Breast epithelium (tissue), 4 donors: ENCODE measurements at regions not wholly inside any gene's neighbourhood (a gene's known extent, or its start where the extent isn't known, plus 50 kb on each side); places are given as distances from the start of the nearest gene placed in this dataset.

ENCODE experiments used
- DNase-seq, 2 donors: peaks; one replicate each; pipeline ENCODE4 v3.0.0-alpha.2; 2019; ENCODE audit warnings: low spot score in 2 of 2
- H3K27ac ChIP-seq, 2 donors: fragments of 200-600 bp; sonication (generic) in 1 of 2; one replicate each; pipeline ENCODE4 v1.5.1; 2016 to 2019; ENCODE audit warnings: mild to moderate bottlenecking in 1 of 2
- H3K27me3 ChIP-seq, 2 donors: fragments of 200-600 bp; sonication (generic) in 1 of 2; one replicate each; pipeline versions ENCODE4 v1.5.1 to v1.6.0; 2017 to 2019; ENCODE audit warnings: control low read depth in 1 of 2, mild to moderate bottlenecking in 1 of 2
- H3K36me3 ChIP-seq: fragments of 200-600 bp; one replicate; pipeline ENCODE4 v1.5.1; 2019
- H3K4me1 ChIP-seq, 2 donors: fragments of 200-600 bp; sonication (generic); one replicate each; pipeline ENCODE4 v1.5.1; 2016 to 2019; ENCODE audit warnings: control low read depth in 1 of 2
- H3K4me3 ChIP-seq, 3 donors: fragments of 200-600 bp; sonication (generic); 1 replicate in 2 of 3; 2 replicates in 1 of 3; pipeline ENCODE4 v1.5.1; 2016 to 2019; ENCODE audit warnings: mild to moderate bottlenecking in 3 of 3, moderate library complexity in 2 of 3
- H3K9me3 ChIP-seq, 2 donors: fragments of 200-600 bp; sonication (generic) in 1 of 2; one replicate each; pipeline ENCODE4 v1.5.1; 2016 to 2019; ENCODE audit warnings: control low read depth in 1 of 2
- CTCF ChIP-seq, 3 donors: fragments of 450-650 bp; IDR thresholded peaks; one replicate each; pipeline ENCODE4 v1.5.1; 2016 to 2017; ENCODE audit warnings: antibody characterized with exemption in 3 of 3, mild to moderate bottlenecking in 3 of 3, moderate library complexity in 3 of 3
- POLR2A ChIP-seq: fragments of 450-650 bp; IDR thresholded peaks from one replicate; pipeline ENCODE4 v1.6.1; 2016; ENCODE audit warnings: antibody characterized with exemption, mild to moderate bottlenecking, moderate library complexity
- POLR2AphosphoS5 ChIP-seq, 3 donors: sonication (generic); formaldehyde crosslinking; IDR thresholded peaks; one replicate each; pipeline ENCODE4 v1.6.1; 2017; ENCODE audit warnings: antibody characterized with exemption in 3 of 3
- intact Hi-C: fragments of 100-400 bp; cut with DNase I; formaldehyde crosslinking; loops from one replicate; pipeline ENCODE4 v1.15.1; 2023; ENCODE audit warnings: low total_unique reads

DNA sequence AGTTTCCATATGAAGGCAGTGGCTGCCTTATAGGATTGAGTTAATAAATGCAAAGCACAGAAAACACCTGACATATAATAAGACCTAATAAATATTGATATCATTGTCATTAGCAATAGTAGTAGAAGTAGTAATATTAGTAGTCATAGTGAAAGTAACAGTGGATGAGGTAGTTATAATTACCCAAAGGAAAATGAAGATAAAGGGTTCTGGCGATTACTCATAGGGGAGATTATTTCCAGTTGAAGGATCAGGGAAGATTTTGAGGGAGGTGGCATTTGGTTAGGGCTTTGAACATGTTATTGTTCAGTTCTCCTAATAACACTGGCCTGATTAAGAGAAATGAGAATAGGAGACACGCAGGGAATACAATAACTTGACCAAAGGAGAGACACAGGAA lies 131.9 kb upstream of the GPRIN3 start:
- Histone ChIP-seq H3K4me1 (no peaks in the 10 kb centered on the region), H3K27ac (no peak overlapping the region), H3K9me3 (no peaks in the 10 kb centered on the region), H3K27me3 (no peaks in the 10 kb centered on the region), H3K4me3 (no peak overlapping the region), H3K36me3 (no peaks in the 10 kb centered on the region)
- intact Hi-C loops: no loop called here
- TF ChIP-seq CTCF (IDR thresholded peaks at IDR 0.05): no peak
- no peak for TF ChIP-seq POLR2AphosphoS5 (IDR thresholded peaks at IDR 0.05)
- no peak for TF ChIP-seq POLR2A
- DNase-seq: no peak

DNA sequence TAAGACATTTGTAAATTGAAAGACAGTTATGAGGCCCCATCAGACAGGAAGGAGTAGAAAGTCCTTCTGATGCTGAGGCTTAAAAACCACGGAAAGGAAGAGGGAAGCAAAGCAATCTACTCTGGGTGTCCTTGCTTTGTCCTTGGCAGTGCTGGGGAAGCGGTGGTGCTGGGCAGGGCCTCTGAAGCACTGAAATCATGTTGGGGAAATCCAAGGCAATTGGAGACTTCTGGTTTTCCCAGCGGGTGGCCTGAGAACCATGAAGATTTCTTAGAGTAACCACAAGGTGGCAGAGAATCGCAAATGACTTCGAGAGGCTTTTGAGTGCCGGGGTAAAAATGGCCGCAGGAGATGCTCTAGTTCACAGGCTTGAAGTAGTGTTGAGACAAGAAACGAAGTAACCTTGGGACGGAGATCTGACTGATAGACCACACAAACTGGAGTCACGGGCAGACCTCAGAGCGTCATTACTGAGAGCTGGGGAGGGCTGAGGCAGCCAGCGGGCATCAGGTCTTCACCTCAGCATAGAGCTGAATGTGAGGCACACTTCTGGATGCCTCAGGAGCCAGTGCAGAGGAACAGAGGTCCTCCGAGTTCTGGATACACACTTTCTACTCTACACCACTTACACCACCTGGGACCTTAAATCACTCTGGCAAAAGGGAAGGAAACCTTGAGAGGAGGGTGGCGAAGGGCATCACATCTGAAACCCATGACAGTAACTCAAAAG lies 130.7 kb upstream of the GPRIN3 start:
- Histone ChIP-seq H3K4me3 (no peak overlapping the region), H3K9me3 (no peaks in the 10 kb centered on the region), H3K4me1 (no peaks in the 10 kb centered on the region), H3K36me3 (no peaks in the 10 kb centered on the region), H3K27ac (no peak overlapping the region), H3K27me3 (no peaks in the 10 kb centered on the region)
- intact Hi-C loops: no loop called here
- TF ChIP-seq POLR2A (no peak), CTCF (IDR thresholded peaks at IDR 0.05) (peak in 1 of 3 donors; percentile 27), POLR2AphosphoS5 (IDR thresholded peaks at IDR 0.05) (no peak)
- no peak for DNase-seq

DNA sequence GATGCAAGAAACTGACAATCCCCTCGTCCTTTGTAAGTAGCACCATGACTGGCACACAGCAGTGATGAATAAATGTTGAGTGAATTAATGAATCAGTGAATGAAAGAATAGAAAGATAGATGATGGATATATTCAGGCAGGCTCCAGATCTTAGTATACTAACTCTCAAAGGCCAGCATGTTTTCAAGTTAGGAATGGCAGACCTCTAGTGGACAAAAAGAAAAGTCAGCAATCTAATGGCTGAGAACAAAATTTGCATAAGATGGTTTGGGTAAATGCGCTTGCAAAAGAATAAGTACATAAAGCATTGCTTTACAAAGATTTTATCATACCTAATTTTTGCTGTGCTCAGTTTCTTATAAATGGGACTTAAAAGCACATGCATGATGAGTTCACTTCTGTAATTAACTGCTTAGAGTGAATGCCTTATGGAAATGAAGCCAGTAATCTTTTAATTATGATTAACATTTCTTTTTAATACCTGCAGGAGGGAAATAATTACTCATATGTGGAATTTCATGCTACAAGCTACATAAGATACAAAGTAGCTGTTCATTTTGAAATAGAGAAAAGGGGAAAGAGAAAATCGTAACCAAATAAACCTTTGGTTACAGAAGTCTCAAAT lies 126.9 kb upstream of the GPRIN3 start:
- Histone ChIP-seq H3K36me3 (no peaks in the 10 kb centered on the region), H3K4me1 (no peaks in the 10 kb centered on the region), H3K4me3 (no peak overlapping the region), H3K27ac (no peak overlapping the region), H3K9me3 (no peaks in the 10 kb centered on the region), H3K27me3 (no peaks in the 10 kb centered on the region)
- DNase-seq: no peak
- intact Hi-C loops: no loop called here
- TF ChIP-seq CTCF (IDR thresholded peaks at IDR 0.05) (peak; percentile 59 to 73 (median 66)), POLR2AphosphoS5 (IDR thresholded peaks at IDR 0.05) (no peak), POLR2A (no peak)

- Histone ChIP-seq H3K9me3 (no peaks in the 10 kb centered on the region), H3K4me1 (no peaks in the 10 kb centered on the region), H3K27me3 (no peaks in the 10 kb centered on the region), H3K36me3 (no peaks in the 10 kb centered on the region), H3K27ac (no peak overlapping the region), H3K4me3 (no peak overlapping the region)
- intact Hi-C loops: no loop called here
- TF ChIP-seq POLR2AphosphoS5 (IDR thresholded peaks at IDR 0.05) (no peak), POLR2A (no peak), CTCF (IDR thresholded peaks at IDR 0.05) (no peak)
- DNase-seq: no peak
Measured at GRCh38 chr4:89427782-89428181, 120.2 kb upstream of the GPRIN3 start.

DNA sequence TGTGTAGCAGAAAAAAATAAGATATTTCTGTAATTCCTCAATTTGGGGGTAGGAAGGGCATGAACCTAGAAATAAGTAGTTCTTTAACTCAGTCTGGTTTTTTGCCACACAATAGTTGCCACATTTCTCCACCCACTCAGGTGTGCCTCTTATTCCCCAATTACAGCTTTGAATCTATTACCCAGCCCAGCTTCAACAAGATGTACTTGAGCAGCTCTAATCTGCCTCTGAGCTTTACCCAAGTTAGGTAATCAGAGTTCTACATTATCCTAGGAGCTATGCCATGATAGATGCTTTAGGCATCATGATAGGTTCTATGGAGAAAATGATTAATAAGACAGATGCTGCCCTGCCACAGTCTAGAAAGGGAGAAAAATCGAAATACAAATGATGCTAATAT lies 117.4 kb upstream of the GPRIN3 start:
- no peaks in the 10 kb centered on the region for H3K9me3 ChIP-seq
- no peaks in the 10 kb centered on the region for H3K4me1 ChIP-seq
- no peaks in the 10 kb centered on the region for H3K27me3 ChIP-seq
- intact Hi-C loops: no loop called here
- H3K4me3 ChIP-seq: no peak overlapping the region
- no peak for DNase-seq
- H3K27ac ChIP-seq: no peak overlapping the region
- no peaks in the 10 kb centered on the region for H3K36me3 ChIP-seq
- TF ChIP-seq POLR2AphosphoS5 (IDR thresholded peaks at IDR 0.05) (no peak), CTCF (IDR thresholded peaks at IDR 0.05) (no peak), POLR2A (no peak)
